OCI-LY7 (cell line): ENCODE measurements at regions not wholly inside any gene's neighbourhood (a gene's known extent, or its start where the extent isn't known, plus 50 kb on each side); places are given as distances from the start of the nearest gene placed in this dataset.
"Not testable (repeated sequence)": the region's sequence is repeated elsewhere in the genome, so short reads cannot be mapped to it uniquely, and the experiment has no call there.

Experiments used
- BruUV-seq: library from RNA; stranded (reverse); fragments of 400-500 nt; replicated peaks from 2 replicates; lab custom pipeline; 2021; lab: Mats Ljungman, UMichigan
- CTCF ChIA-PET: fragments of 300-600 bp; sonication (Branson Sonifier 250); formaldehyde crosslinking; loops from one replicate; lab custom pipeline; 2022; ENCODE audit warnings: antibody characterized with exemption; ENCODE audit not compliant: unreplicated experiment; lab: Charles Lee
- POLR2A ChIA-PET: fragments of 300-600 bp; sonication (Branson Sonifier 250); formaldehyde crosslinking; loops from one replicate; lab custom pipeline; 2022; ENCODE audit warnings: antibody characterized with exemption; lab: Charles Lee
- DNase-seq: peaks from one replicate; pipeline ENCODE4 v3.0.0-alpha.2; 2015; ENCODE audit warnings: low spot score
- H2AFZ ChIP-seq: fragments of 200-600 bp; sonication (generic), shearing (Covaris generic); 2 replicates; pipeline ENCODE4 v1.6.1; 2014; ENCODE audit warnings: mild to moderate bottlenecking, antibody characterized with exemption, low read length, moderate library complexity
- H3K27ac ChIP-seq: fragments of 200-600 bp; sonication (generic); 2 replicates; pipeline ENCODE4 v1.5.1; 2014; ENCODE audit warnings: mixed run types, low read depth, mild to moderate bottlenecking, moderate library complexity, low read length, inconsistent platforms; ENCODE audit not compliant: poor library complexity, severe bottlenecking
- H3K36me3 ChIP-seq: fragments of 200-600 bp; sonication (generic); 2 replicates; pipeline ENCODE4 v1.6.1; 2014; ENCODE audit warnings: mild to moderate bottlenecking, antibody characterized with exemption, low read length, moderate library complexity, mixed read lengths; ENCODE audit not compliant: insufficient read depth
- H3K4me1 ChIP-seq: fragments of 200-600 bp; sonication (generic); 2 replicates; pipeline ENCODE4 v1.5.1; 2014; ENCODE audit warnings: mild to moderate bottlenecking, low read length; ENCODE audit not compliant: insufficient read depth, poor library complexity, severe bottlenecking
- H3K4me2 ChIP-seq: fragments of 200-600 bp; sonication (generic); 2 replicates; pipeline ENCODE4 v1.6.1; 2014; ENCODE audit warnings: mild to moderate bottlenecking, low read length
- H3K4me3 ChIP-seq: fragments of 200-600 bp; sonication (generic); 2 replicates; pipeline ENCODE4 v1.5.1; 2014; ENCODE audit warnings: mild to moderate bottlenecking, low read depth, low read length; ENCODE audit not compliant: poor library complexity, severe bottlenecking
- H3K79me2 ChIP-seq: fragments of 200-600 bp; sonication (generic); 2 replicates; pipeline ENCODE4 v1.6.1; 2016; ENCODE audit warnings: low read depth, mild to moderate bottlenecking, low read length, moderate library complexity, mixed read lengths; ENCODE audit not compliant: insufficient read depth
- H3K9me2 ChIP-seq: fragments of 200-600 bp; sonication (generic); 2 replicates; pipeline ENCODE4 v1.6.1; 2016; ENCODE audit warnings: mild to moderate bottlenecking, low read length, mixed read lengths; ENCODE audit not compliant: insufficient read depth
- H3K9me3 ChIP-seq: fragments of 200-600 bp; sonication (generic); 2 replicates; pipeline ENCODE4 v1.6.1; 2014; ENCODE audit warnings: mild to moderate bottlenecking, mixed run types, low read length, mixed read lengths
- H4K20me1 ChIP-seq: fragments of 200-600 bp; sonication (generic); 2 replicates; pipeline ENCODE4 v1.6.1; 2014; ENCODE audit warnings: mild to moderate bottlenecking, antibody characterized with exemption, low read length, moderate library complexity, mixed read lengths; ENCODE audit not compliant: insufficient read depth
- CTCF ChIP-seq: fragments of 200-600 bp; sonication (generic); conservative IDR thresholded peaks from 2 replicates; pipeline ENCODE4 v1.5.1; 2014; ENCODE audit warnings: mild to moderate bottlenecking, antibody characterized with exemption, low read length, moderate library complexity, mixed read lengths
- EZH2phosphoT487 ChIP-seq: fragments of 200-600 bp; sonication (generic); IDR thresholded peaks from 2 replicates; pipeline ENCODE4 v1.6.1; 2018; ENCODE audit warnings: low read depth, borderline replicate concordance, mild to moderate bottlenecking, mixed run types, antibody characterized with exemption, low read length, moderate library complexity, mixed read lengths
- intact Hi-C: fragments of 100-400 bp; cut with micrococcal nuclease; formaldehyde crosslinking; loops from one replicate; pipeline ENCODE4 v1.10.0; 2022; ENCODE audit not compliant: unreplicated experiment

- no peaks in the 10 kb centered on the region for H3K36me3 ChIP-seq
- ChIA-PET CTCF (no interaction called here), POLR2A (no interaction called here)
- H3K79me2 ChIP-seq: no peaks in the 10 kb centered on the region
- H3K4me2 ChIP-seq: no peak overlapping the region
- no peaks in the 10 kb centered on the region for H3K9me2 ChIP-seq
- no peaks in the 10 kb centered on the region for H3K9me3 ChIP-seq
- H4K20me1 ChIP-seq: no peaks in the 10 kb centered on the region
- no peak for DNase-seq
- no TSS peak for BruUV-seq
- TF ChIP-seq EZH2phosphoT487 (no peak), CTCF (no peak)
- H2AFZ ChIP-seq: no peak overlapping the region
- no peak overlapping the region for H3K27ac ChIP-seq
- no peaks in the 10 kb centered on the region for H3K4me1 ChIP-seq
- no peak overlapping the region for H3K4me3 ChIP-seq
- intact Hi-C loops: no loop called here
Observed at GRCh38 chr1:181894439-181894859, 167.1 kb downstream of the ZNF648 start.

- no peaks in the 10 kb centered on the region for H4K20me1 ChIP-seq
- H3K4me1 ChIP-seq: no peaks in the 10 kb centered on the region
- TF ChIP-seq EZH2phosphoT487 (no peak), CTCF (no peak)
- no peak overlapping the region for H2AFZ ChIP-seq
- H3K79me2 ChIP-seq: no peaks in the 10 kb centered on the region
- ChIA-PET POLR2A (no interaction called here), CTCF (no interaction called here)
- no peak overlapping the region for H3K27ac ChIP-seq
- H3K9me2 ChIP-seq: no peaks in the 10 kb centered on the region
- H3K36me3 ChIP-seq: no peaks in the 10 kb centered on the region
- DNase-seq: no peak
- no peak overlapping the region for H3K4me3 ChIP-seq
- H3K4me2 ChIP-seq: no peak overlapping the region
- H3K9me3 ChIP-seq: no peaks in the 10 kb centered on the region
- no TSS peak for BruUV-seq
- intact Hi-C loops: no loop called here
Observed at GRCh38 chr1:181893937-181894336, 167.6 kb downstream of the ZNF648 start.

- H3K9me3 ChIP-seq, DNase-seq, H4K20me1 ChIP-seq, BruUV-seq, H3K4me1 ChIP-seq, intact Hi-C loops, H3K36me3 ChIP-seq, H3K79me2 ChIP-seq, POLR2A ChIA-PET, H3K9me2 ChIP-seq, H2AFZ ChIP-seq, H3K27ac ChIP-seq, H3K4me3 ChIP-seq, H3K4me2 ChIP-seq, CTCF ChIA-PET: not testable (repeated sequence)
Observed at GRCh38 chr1:181893150-181893549, 168.4 kb downstream of the ZNF648 start.
